ENCODE measurements at regions not wholly inside any gene's neighbourhood (a gene's known extent, or its start where the extent isn't known, plus 50 kb on each side); places are given as distances from the start of the nearest gene placed in this dataset.

GRCh38 chr18:47461977-47462376 is 210.5 kb upstream of the SKOR2 start:
- Histone ChIP-seq H3K9me3 (ENCODE audit: low read depth, low read length) (no peaks in the 10 kb centered on the region), H3K4me3 (no peak overlapping the region), H3K36me3 (ENCODE audit: insufficient read depth, low read length) (no peaks in the 10 kb centered on the region), H3K27ac (no peak overlapping the region), H3K9ac (ENCODE audit: insufficient read length) (no peak overlapping the region)
- no peak for DNase-seq (ENCODE audit: low read depth, low spot score)
- TF ChIP-seq POLR2AphosphoS5 (IDR thresholded peaks at IDR 0.05; ENCODE audit: borderline replicate concordance, low read depth, low read length) = no peak

- Histone ChIP-seq H3K36me3 (ENCODE audit: insufficient read depth, low read length) (no peaks in the 10 kb centered on the region), H3K27ac (no peak overlapping the region), H3K4me3 (no peak overlapping the region), H3K9me3 (ENCODE audit: low read depth, low read length) (no peaks in the 10 kb centered on the region), H3K9ac (ENCODE audit: insufficient read length) (no peak overlapping the region)
- DNase-seq (ENCODE audit: low read depth, low spot score) = no peak
- TF ChIP-seq POLR2AphosphoS5 (IDR thresholded peaks at IDR 0.05; ENCODE audit: borderline replicate concordance, low read depth, low read length) (no peak), EZH2 (IDR thresholded peaks at IDR 0.05) (no peak)
Observed at GRCh38 chr18:47461406-47461948, 210.0 kb upstream of the SKOR2 start.

- TF ChIP-seq POLR2AphosphoS5 (IDR thresholded peaks at IDR 0.05; ENCODE audit: borderline replicate concordance, low read depth, low read length) (no peak), EZH2 (IDR thresholded peaks at IDR 0.05) (no peak)
- DNase-seq (ENCODE audit: low read depth, low spot score) = no peak
- no peaks in the 10 kb centered on the region for H3K36me3 ChIP-seq (ENCODE audit: insufficient read depth, low read length)
- H3K27ac ChIP-seq = no peak overlapping the region
- no peak overlapping the region for H3K9ac ChIP-seq (ENCODE audit: insufficient read length)
- H3K4me3 ChIP-seq = no peak overlapping the region
- no peaks in the 10 kb centered on the region for H3K9me3 ChIP-seq (ENCODE audit: low read depth, low read length)
Observed at GRCh38 chr18:47458483-47458882, 207.0 kb upstream of the SKOR2 start.

- no peak for TF ChIP-seq EZH2 (IDR thresholded peaks at IDR 0.05)
- TF ChIP-seq FOXP2 (optimal IDR thresholded peaks at IDR 0.05; ENCODE audit: control extremely low read depth, extremely low read length, insufficient read depth) = no peak
- no peak for TF ChIP-seq POLR2AphosphoS5 (IDR thresholded peaks at IDR 0.05; ENCODE audit: borderline replicate concordance, low read depth, low read length)
- Histone ChIP-seq H3K36me3 (ENCODE audit: insufficient read depth, low read length) (no peaks in the 10 kb centered on the region), H3K4me3 (no peak overlapping the region), H3K27ac (no peak overlapping the region), H3K9ac (ENCODE audit: insufficient read length) (no peak overlapping the region), H3K9me3 (ENCODE audit: low read depth, low read length) (no peaks in the 10 kb centered on the region)
- no peak for DNase-seq (ENCODE audit: low read depth, low spot score)
Observed at GRCh38 chr18:47457614-47458013, 206.2 kb upstream of the SKOR2 start.

- Histone ChIP-seq H3K9ac (ENCODE audit: insufficient read length) (no peak overlapping the region), H3K36me3 (ENCODE audit: insufficient read depth, low read length) (no peaks in the 10 kb centered on the region), H3K27ac (no peak overlapping the region), H3K9me3 (ENCODE audit: low read depth, low read length) (no peaks in the 10 kb centered on the region), H3K4me3 (no peak overlapping the region)
- TF ChIP-seq FOXP2 (optimal IDR thresholded peaks at IDR 0.05; ENCODE audit: control extremely low read depth, extremely low read length, insufficient read depth) (no peak), EZH2 (IDR thresholded peaks at IDR 0.05) (no peak), POLR2AphosphoS5 (IDR thresholded peaks at IDR 0.05; ENCODE audit: borderline replicate concordance, low read depth, low read length) (no peak)
- DNase-seq (ENCODE audit: low read depth, low spot score) = no peak
Observed at GRCh38 chr18:47453038-47453437, 201.6 kb upstream of the SKOR2 start.

- Histone ChIP-seq H3K9ac (ENCODE audit: insufficient read length) (no peak overlapping the region), H3K36me3 (ENCODE audit: insufficient read depth, low read length) (no peaks in the 10 kb centered on the region), H3K4me3 (no peak overlapping the region), H3K27ac (no peak overlapping the region), H3K9me3 (ENCODE audit: low read depth, low read length) (no peaks in the 10 kb centered on the region)
- TF ChIP-seq POLR2AphosphoS5 (IDR thresholded peaks at IDR 0.05; ENCODE audit: borderline replicate concordance, low read depth, low read length) = no peak
- TF ChIP-seq EZH2 (IDR thresholded peaks at IDR 0.05) = no peak
- TF ChIP-seq FOXP2 (optimal IDR thresholded peaks at IDR 0.05; ENCODE audit: control extremely low read depth, extremely low read length, insufficient read depth) = no peak
- DNase-seq (ENCODE audit: low read depth, low spot score) = no peak
Observed at GRCh38 chr18:47448956-47449355, 197.5 kb upstream of the SKOR2 start.

GRCh38 chr18:47441914-47442313 is 190.5 kb upstream of the SKOR2 start:
- H3K27ac ChIP-seq = no peak overlapping the region
- H3K9ac ChIP-seq (ENCODE audit: insufficient read length) = no peak overlapping the region
- TF ChIP-seq FOXP2 (optimal IDR thresholded peaks at IDR 0.05; ENCODE audit: control extremely low read depth, extremely low read length, insufficient read depth) (no peak), POLR2AphosphoS5 (IDR thresholded peaks at IDR 0.05; ENCODE audit: borderline replicate concordance, low read depth, low read length) (no peak), EZH2 (IDR thresholded peaks at IDR 0.05) (no peak)
- H3K36me3 ChIP-seq (ENCODE audit: insufficient read depth, low read length) = no peaks in the 10 kb centered on the region
- no peaks in the 10 kb centered on the region for H3K9me3 ChIP-seq (ENCODE audit: low read depth, low read length)
- DNase-seq (ENCODE audit: low read depth, low spot score) = no peak
- no peak overlapping the region for H3K4me3 ChIP-seq

- no peak for DNase-seq (ENCODE audit: low read depth, low spot score)
- no peak overlapping the region for H3K9ac ChIP-seq (ENCODE audit: insufficient read length)
- TF ChIP-seq FOXP2 (optimal IDR thresholded peaks at IDR 0.05; ENCODE audit: control extremely low read depth, extremely low read length, insufficient read depth) = no peak
- no peak for TF ChIP-seq EZH2 (IDR thresholded peaks at IDR 0.05)
- no peak overlapping the region for H3K27ac ChIP-seq
- no peaks in the 10 kb centered on the region for H3K36me3 ChIP-seq (ENCODE audit: insufficient read depth, low read length)
- H3K9me3 ChIP-seq (ENCODE audit: low read depth, low read length) = no peaks in the 10 kb centered on the region
- no peak overlapping the region for H3K4me3 ChIP-seq
Observed at GRCh38 chr18:47438001-47438400, 186.5 kb upstream of the SKOR2 start.

- Histone ChIP-seq H3K9me3 (ENCODE audit: low read depth, low read length) (no peaks in the 10 kb centered on the region), H3K9ac (ENCODE audit: insufficient read length) (no peak overlapping the region), H3K27ac (no peak overlapping the region), H3K4me3 (no peak overlapping the region), H3K36me3 (ENCODE audit: insufficient read depth, low read length) (no peaks in the 10 kb centered on the region)
- no peak for TF ChIP-seq POLR2AphosphoS5 (IDR thresholded peaks at IDR 0.05; ENCODE audit: borderline replicate concordance, low read depth, low read length)
- no peak for TF ChIP-seq FOXP2 (optimal IDR thresholded peaks at IDR 0.05; ENCODE audit: control extremely low read depth, extremely low read length, insufficient read depth)
- no peak for TF ChIP-seq EZH2 (IDR thresholded peaks at IDR 0.05)
- no peak for DNase-seq (ENCODE audit: low read depth, low spot score)
Observed at GRCh38 chr18:47436871-47437270, 185.4 kb upstream of the SKOR2 start.
